A673 (cell line): ENCODE measurements at regions not wholly inside any gene's neighbourhood (a gene's known extent, or its start where the extent isn't known, plus 50 kb on each side); places are given as distances from the start of the nearest gene placed in this dataset.
"Not testable (repeated sequence)": the region's sequence is repeated elsewhere in the genome, so short reads cannot be mapped to it uniquely, and the experiment has no call there.

ENCODE experiments used
- EZH2 ChIP-seq: fragments of 200-600 bp; sonication (generic); IDR thresholded peaks from 2 replicates; pipeline ENCODE4 v1.6.1; 2017; ENCODE audit warnings: borderline replicate concordance, low read depth, mild to moderate bottlenecking, mixed read lengths, antibody characterized with exemption, low read length; ENCODE audit not compliant: poor library complexity, severe bottlenecking
- TF ChIP-seq, protein P1 (sequence below): fragments of 300-800, 200-600 bp; sonication (generic); conservative IDR thresholded peaks from 2 replicates; pipeline ENCODE4 v1.5.1; 2017; ENCODE audit warnings: low read depth, mild to moderate bottlenecking, antibody characterized with exemption, low read length, moderate library complexity, mixed read lengths

DNA sequence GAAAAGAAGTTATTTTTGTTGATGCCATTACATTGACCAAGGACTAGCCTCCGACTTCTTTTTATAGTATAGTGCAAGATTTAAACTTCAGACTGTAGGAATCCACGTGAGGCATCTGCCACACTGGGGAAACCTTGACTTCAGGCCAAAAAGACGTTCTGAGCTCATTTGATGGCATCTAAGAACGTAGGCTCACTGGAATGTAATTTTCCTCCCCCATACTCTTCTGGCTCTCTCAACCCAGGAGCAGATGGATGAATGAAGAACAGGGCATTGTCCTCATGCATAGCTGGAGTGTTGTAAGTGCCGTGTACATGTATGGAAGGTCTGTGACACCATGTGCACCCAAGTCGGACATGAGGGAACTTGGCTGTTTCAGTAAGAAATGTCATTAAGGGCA lies 72.8 kb upstream of the IKBKE start:
- TF ChIP-seq, protein P1, sequence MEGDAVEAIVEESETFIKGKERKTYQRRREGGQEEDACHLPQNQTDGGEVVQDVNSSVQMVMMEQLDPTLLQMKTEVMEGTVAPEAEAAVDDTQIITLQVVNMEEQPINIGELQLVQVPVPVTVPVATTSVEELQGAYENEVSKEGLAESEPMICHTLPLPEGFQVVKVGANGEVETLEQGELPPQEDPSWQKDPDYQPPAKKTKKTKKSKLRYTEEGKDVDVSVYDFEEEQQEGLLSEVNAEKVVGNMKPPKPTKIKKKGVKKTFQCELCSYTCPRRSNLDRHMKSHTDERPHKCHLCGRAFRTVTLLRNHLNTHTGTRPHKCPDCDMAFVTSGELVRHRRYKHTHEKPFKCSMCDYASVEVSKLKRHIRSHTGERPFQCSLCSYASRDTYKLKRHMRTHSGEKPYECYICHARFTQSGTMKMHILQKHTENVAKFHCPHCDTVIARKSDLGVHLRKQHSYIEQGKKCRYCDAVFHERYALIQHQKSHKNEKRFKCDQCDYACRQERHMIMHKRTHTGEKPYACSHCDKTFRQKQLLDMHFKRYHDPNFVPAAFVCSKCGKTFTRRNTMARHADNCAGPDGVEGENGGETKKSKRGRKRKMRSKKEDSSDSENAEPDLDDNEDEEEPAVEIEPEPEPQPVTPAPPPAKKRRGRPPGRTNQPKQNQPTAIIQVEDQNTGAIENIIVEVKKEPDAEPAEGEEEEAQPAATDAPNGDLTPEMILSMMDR = not testable (repeated sequence)
- not testable (repeated sequence) for TF ChIP-seq EZH2
